ENCODE measurements at regions not wholly inside any gene's neighbourhood (a gene's known extent, or its start where the extent isn't known, plus 50 kb on each side); places are given as distances from the start of the nearest gene placed in this dataset.

GRCh38 chr3:144270100-144270499 is 298.5 kb downstream of the DIPK2A start:
- TF ChIP-seq, protein P1, sequence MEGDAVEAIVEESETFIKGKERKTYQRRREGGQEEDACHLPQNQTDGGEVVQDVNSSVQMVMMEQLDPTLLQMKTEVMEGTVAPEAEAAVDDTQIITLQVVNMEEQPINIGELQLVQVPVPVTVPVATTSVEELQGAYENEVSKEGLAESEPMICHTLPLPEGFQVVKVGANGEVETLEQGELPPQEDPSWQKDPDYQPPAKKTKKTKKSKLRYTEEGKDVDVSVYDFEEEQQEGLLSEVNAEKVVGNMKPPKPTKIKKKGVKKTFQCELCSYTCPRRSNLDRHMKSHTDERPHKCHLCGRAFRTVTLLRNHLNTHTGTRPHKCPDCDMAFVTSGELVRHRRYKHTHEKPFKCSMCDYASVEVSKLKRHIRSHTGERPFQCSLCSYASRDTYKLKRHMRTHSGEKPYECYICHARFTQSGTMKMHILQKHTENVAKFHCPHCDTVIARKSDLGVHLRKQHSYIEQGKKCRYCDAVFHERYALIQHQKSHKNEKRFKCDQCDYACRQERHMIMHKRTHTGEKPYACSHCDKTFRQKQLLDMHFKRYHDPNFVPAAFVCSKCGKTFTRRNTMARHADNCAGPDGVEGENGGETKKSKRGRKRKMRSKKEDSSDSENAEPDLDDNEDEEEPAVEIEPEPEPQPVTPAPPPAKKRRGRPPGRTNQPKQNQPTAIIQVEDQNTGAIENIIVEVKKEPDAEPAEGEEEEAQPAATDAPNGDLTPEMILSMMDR (IDR thresholded peaks at IDR 0.05) = no peak
- TF ChIP-seq POLR2AphosphoS5 (IDR thresholded peaks at IDR 0.05; ENCODE audit: insufficient read depth in 1 of 2, low read depth in 1 of 2) (no peak), POLR2A (IDR thresholded peaks at IDR 0.05) (no peak)
